ENCODE measurements at regions not wholly inside any gene's neighbourhood (a gene's known extent, or its start where the extent isn't known, plus 50 kb on each side); places are given as distances from the start of the nearest gene placed in this dataset.

GRCh38 chr12:115553622-115554021 lies 723.9 kb downstream of the MED13L start (continued):
- TF ChIP-seq POU6F1 (CRISPR knock-in tag; IDR thresholded peaks at IDR 0.05; ENCODE audit: borderline replicate concordance, low read depth) = no peak
- TF ChIP-seq ZNF70 (CRISPR knock-in tag; IDR thresholded peaks at IDR 0.05) = no peak
- TF ChIP-seq OSR1 (CRISPR knock-in tag; IDR thresholded peaks at IDR 0.05) = no peak
- no peak for TF ChIP-seq ARNTL (CRISPR knock-in tag; IDR thresholded peaks at IDR 0.05; ENCODE audit: borderline replicate concordance, low read depth)
- TF ChIP-seq PPARA (CRISPR knock-in tag; IDR thresholded peaks at IDR 0.05; ENCODE audit: borderline replicate concordance) = no peak
- TF ChIP-seq ISL1 (CRISPR knock-in tag; IDR thresholded peaks at IDR 0.05) = no peak
- no peak for TF ChIP-seq ZNF565 (CRISPR knock-in tag; conservative IDR thresholded peaks at IDR 0.05; ENCODE audit: low read depth)

- TF ChIP-seq CREB5 (CRISPR knock-in tag; IDR thresholded peaks at IDR 0.05; ENCODE audit: low read depth) = no peak
- no peak for TF ChIP-seq ZNF70 (CRISPR knock-in tag; IDR thresholded peaks at IDR 0.05)
- no peak for TF ChIP-seq ZNF565 (CRISPR knock-in tag; conservative IDR thresholded peaks at IDR 0.05; ENCODE audit: low read depth)
- TF ChIP-seq RARB (CRISPR knock-in tag; IDR thresholded peaks at IDR 0.05) = no peak
- TF ChIP-seq PPARA (CRISPR knock-in tag; IDR thresholded peaks at IDR 0.05; ENCODE audit: borderline replicate concordance) = no peak
- no peak for TF ChIP-seq TSHZ2 (CRISPR knock-in tag; IDR thresholded peaks at IDR 0.05)
- no peak for TF ChIP-seq POU6F1 (CRISPR knock-in tag; IDR thresholded peaks at IDR 0.05; ENCODE audit: borderline replicate concordance, low read depth)
- TF ChIP-seq CSDC2 (CRISPR knock-in tag; IDR thresholded peaks at IDR 0.05) = no peak
- TF ChIP-seq ZNF8 (CRISPR knock-in tag; IDR thresholded peaks at IDR 0.05) = no peak
- TF ChIP-seq TCF4 (CRISPR knock-in tag; IDR thresholded peaks at IDR 0.05; ENCODE audit: borderline replicate concordance) = no peak
- TF ChIP-seq PATZ1 (CRISPR knock-in tag; IDR thresholded peaks at IDR 0.05; ENCODE audit: borderline replicate concordance) = no peak
- TF ChIP-seq ZC3H10 (CRISPR knock-in tag; IDR thresholded peaks at IDR 0.05) = no peak
- TF ChIP-seq ZFP3 (CRISPR knock-in tag; IDR thresholded peaks at IDR 0.05) = no peak
- no peak for TF ChIP-seq ISL1 (CRISPR knock-in tag; IDR thresholded peaks at IDR 0.05)
- TF ChIP-seq ZFP30 (CRISPR knock-in tag; IDR thresholded peaks at IDR 0.05) = no peak
- TF ChIP-seq TOX (CRISPR knock-in tag; IDR thresholded peaks at IDR 0.05; ENCODE audit: borderline replicate concordance) = no peak
- TF ChIP-seq GLIS3 (CRISPR knock-in tag; IDR thresholded peaks at IDR 0.05) = no peak
- ATAC-seq = no peak
Measured at GRCh38 chr12:115543269-115543668, 734.2 kb downstream of the MED13L start.

- no peak for ATAC-seq
- TF ChIP-seq SNAI2 (CRISPR knock-in tag; IDR thresholded peaks at IDR 0.05) (no peak), POU6F1 (CRISPR knock-in tag; IDR thresholded peaks at IDR 0.05; ENCODE audit: borderline replicate concordance, low read depth) (no peak), GLIS3 (CRISPR knock-in tag; IDR thresholded peaks at IDR 0.05) (no peak), ISL1 (CRISPR knock-in tag; IDR thresholded peaks at IDR 0.05) (no peak), CSRNP3 (CRISPR knock-in tag; IDR thresholded peaks at IDR 0.05) (no peak), TSHZ2 (CRISPR knock-in tag; IDR thresholded peaks at IDR 0.05) (no peak), OSR1 (CRISPR knock-in tag; IDR thresholded peaks at IDR 0.05) (no peak)
Measured at GRCh38 chr12:115542656-115543055, 734.8 kb downstream of the MED13L start.
